Pancreas (tissue), 10 donors: ENCODE measurements at regions not wholly inside any gene's neighbourhood (a gene's known extent, or its start where the extent isn't known, plus 50 kb on each side); places are given as distances from the start of the nearest gene placed in this dataset.

Source experiments
- ATAC-seq, 4 donors: fragments of 200-7000 bp; cut with Tn5 transposase; one replicate each; pipeline versions ENCODE4 v1.8.0 to v1.9.1; 2020; ENCODE audit warnings: mild to moderate bottlenecking in 4 of 4, moderate library complexity in 4 of 4
- DNase-seq, 6 donors: peaks; one replicate each; pipeline ENCODE4 v3.0.0-alpha.2; 2020
- FAIRE-seq: peaks from 2 replicates; lab custom pipeline; 2012; peaks lifted over from hg19 to GRCh38; lab: Jason Lieb, UNC
- H3K27ac ChIP-seq, 4 donors: fragments of 200-600 bp; sonication (generic); 1 replicate in 3 of 4; 2 replicates in 1 of 4; pipeline versions ENCODE4 v1.5.0 to v1.8.0; 2020
- H3K27me3 ChIP-seq, 4 donors: fragments of 200-600 bp; one replicate each; pipeline ENCODE4 v1.8.0; 2021
- H3K36me3 ChIP-seq, 3 donors: fragments of 200-600 bp; sonication (generic) in 1 of 3; one replicate each; pipeline versions ENCODE4 v1.5.0 to v1.8.0; 2020 to 2021
- H3K4me1 ChIP-seq, 3 donors: fragments of 200-600 bp; one replicate each; pipeline ENCODE4 v1.8.0; 2021
- H3K4me3 ChIP-seq, 4 donors: fragments of 200-600 bp; sonication (generic) in 2 of 4; one replicate each; pipeline versions ENCODE4 v1.5.0 to v1.8.0; 2020 to 2021
- H3K9me3 ChIP-seq, 4 donors: fragments of 200-600 bp; one replicate each; pipeline ENCODE4 v1.8.0; 2021
- WGBS, 2 donors: extraction: QIAGEN DNeasy Blood & Tissue Kit; methylation state at CpG; one replicate each; pipeline ENCODE4 v1.1.7; 2013; 5-methylcytosine and 5-hydroxymethylcytosine counted together
- intact Hi-C, 3 donors: fragments of 100-400 bp; cut with DNase I; formaldehyde crosslinking; loops; one replicate each; pipeline versions ENCODE4 v1.11.1 to v1.14.2; 2022
- TF ChIP-seq, protein P1 (sequence below), 4 donors: fragments of 200-600 bp; sonication (generic) in 3 of 4; IDR thresholded peaks; one replicate each; pipeline versions ENCODE4 v1.5.0 to v1.8.0; 2021; ENCODE audit warnings: antibody characterized with exemption in 4 of 4
- donor health status: healthy with polysubstance abuse.
- donor health status: DM: no; HTN: no; CAD: no; lungs with moderate emphysema.
- donor health status: DM: no; HTN: no; CAD: no.
- donor health status: control.
- donor health status: control.
- donor health status: Bipolar disorder and iron deficiency.
- donor health status: DM: yes; HTN: yes; CAD: no.
- donor health status: DM: no; HTN: no; CAD: no.
- donor health status: DM: no; HTN: no; CAD: no.
- donor health status: DM: yes; HTN: yes; CAD: no.

DNA sequence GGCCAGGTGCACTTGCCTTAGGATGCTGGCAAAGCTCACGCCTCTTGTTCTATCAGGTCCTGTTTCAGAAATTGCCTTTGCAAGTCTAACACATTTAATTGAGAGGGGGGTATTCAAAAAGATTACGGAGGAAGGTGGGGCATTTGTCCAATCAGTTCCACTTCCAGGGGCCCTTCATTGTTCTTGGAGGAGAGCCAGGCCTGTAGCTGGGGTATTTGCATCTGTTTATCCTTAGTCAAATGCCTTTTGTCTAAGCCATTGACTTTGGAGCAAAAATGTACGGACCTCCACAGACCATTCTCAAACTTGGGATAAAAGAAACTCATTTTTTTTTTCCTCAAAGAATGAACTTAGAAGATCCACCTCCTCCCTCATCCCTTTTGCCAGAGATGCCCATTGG, 582.0 kb downstream of the BCL11B start:
- no peak overlapping the region for H3K27ac ChIP-seq
- ATAC-seq, result no peak
- H3K36me3 ChIP-seq, result no peaks in the 10 kb centered on the region
- TF ChIP-seq, protein P1, sequence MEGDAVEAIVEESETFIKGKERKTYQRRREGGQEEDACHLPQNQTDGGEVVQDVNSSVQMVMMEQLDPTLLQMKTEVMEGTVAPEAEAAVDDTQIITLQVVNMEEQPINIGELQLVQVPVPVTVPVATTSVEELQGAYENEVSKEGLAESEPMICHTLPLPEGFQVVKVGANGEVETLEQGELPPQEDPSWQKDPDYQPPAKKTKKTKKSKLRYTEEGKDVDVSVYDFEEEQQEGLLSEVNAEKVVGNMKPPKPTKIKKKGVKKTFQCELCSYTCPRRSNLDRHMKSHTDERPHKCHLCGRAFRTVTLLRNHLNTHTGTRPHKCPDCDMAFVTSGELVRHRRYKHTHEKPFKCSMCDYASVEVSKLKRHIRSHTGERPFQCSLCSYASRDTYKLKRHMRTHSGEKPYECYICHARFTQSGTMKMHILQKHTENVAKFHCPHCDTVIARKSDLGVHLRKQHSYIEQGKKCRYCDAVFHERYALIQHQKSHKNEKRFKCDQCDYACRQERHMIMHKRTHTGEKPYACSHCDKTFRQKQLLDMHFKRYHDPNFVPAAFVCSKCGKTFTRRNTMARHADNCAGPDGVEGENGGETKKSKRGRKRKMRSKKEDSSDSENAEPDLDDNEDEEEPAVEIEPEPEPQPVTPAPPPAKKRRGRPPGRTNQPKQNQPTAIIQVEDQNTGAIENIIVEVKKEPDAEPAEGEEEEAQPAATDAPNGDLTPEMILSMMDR (IDR thresholded peaks at IDR 0.05), result no peak
- WGBS, 2 donors, result 56 to 68% methylated on average over 3 of the region's 3 CpGs
- no peaks in the 10 kb centered on the region for H3K27me3 ChIP-seq
- FAIRE-seq, result no peak
- H3K9me3 ChIP-seq, result no peaks in the 10 kb centered on the region
- no peak for DNase-seq
- intact Hi-C loops, result no loop called here
- H3K4me1 ChIP-seq, result no peaks in the 10 kb centered on the region
- H3K4me3 ChIP-seq, result no peak overlapping the region

DNA sequence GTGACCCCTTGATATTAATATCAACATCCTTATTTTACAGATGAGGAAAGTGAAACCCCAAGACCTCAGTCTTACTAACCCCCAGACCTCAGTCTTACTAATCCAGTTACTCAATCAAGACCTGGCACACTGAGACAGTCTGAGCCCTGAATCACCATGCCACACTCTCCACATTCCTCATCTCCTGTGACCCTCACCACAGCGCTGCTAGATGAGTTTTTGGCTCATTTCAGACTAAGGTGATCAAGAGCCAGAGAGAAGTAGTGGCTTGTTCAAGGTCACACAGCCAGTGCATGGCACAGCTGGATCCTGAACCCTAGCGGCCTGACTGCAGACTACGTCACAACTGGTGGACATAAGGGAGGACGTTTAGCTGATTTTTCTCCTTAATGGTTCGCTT, 579.2 kb downstream of the BCL11B start:
- TF ChIP-seq, protein P1 (IDR thresholded peaks at IDR 0.05), result no peak
- intact Hi-C loops, result no loop called here
- FAIRE-seq, result no peak
- Histone ChIP-seq H3K4me1 (no peaks in the 10 kb centered on the region), H3K36me3 (no peaks in the 10 kb centered on the region), H3K9me3 (no peaks in the 10 kb centered on the region), H3K4me3 (no peak overlapping the region), H3K27me3 (no peaks in the 10 kb centered on the region), H3K27ac (no peak overlapping the region)
- ATAC-seq, result no peak
- no peak for DNase-seq
- WGBS, 2 donors, result 34 to 51% methylated on average over 5 of the region's 5 CpGs

DNA sequence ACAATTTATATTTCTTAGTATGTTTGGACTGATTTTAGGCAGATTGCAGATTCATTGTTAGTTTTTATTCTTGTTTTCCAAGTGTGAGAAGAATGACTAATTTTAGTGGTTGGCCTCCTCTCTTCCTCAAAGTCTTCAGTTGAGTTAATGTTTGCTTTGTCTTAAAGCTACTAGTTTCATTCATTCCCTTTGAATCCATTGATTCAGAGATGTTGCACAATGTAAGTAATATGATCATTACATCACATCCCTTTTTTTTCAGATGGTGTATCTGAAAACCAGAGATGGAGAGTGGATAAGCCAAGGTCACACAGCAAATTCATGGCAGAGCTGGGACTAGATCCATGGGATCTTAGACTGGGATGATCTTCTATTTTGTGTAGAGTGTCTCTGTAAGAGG, 577.5 kb downstream of the BCL11B start:
- no peak overlapping the region for H3K27ac ChIP-seq
- H3K4me3 ChIP-seq, result no peak overlapping the region
- intact Hi-C loops, result no loop called here
- H3K4me1 ChIP-seq, result no peaks in the 10 kb centered on the region
- FAIRE-seq (no peak), DNase-seq (no peak), ATAC-seq (no peak)
- H3K27me3 ChIP-seq, result no peaks in the 10 kb centered on the region
- H3K36me3 ChIP-seq, result no peaks in the 10 kb centered on the region
- H3K9me3 ChIP-seq, result no peaks in the 10 kb centered on the region
- TF ChIP-seq, protein P1 (IDR thresholded peaks at IDR 0.05), result no peak

DNA sequence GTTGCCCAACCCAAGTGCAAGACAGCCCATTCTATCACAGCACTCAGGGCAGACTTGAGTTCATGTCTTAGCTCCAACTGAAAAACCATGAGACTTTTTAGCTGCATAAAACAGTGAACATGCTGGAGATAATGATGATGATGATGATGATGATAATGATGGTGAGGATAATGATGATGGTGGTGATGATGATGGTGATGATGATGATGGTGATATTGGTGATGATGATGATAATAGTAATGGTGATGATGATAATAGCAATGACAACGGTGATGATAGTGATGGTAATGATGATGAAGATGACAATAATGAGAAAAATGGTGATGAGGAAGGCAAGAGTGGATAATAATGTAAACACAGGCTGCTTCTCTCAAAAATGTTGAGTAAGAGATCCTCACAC, 576.2 kb downstream of the BCL11B start:
- WGBS, 2 donors, result 73 to 76% methylated on average over 1 of the region's 1 CpG
- intact Hi-C loops, result no loop called here
- H3K4me3 ChIP-seq, result no peak overlapping the region
- FAIRE-seq (no peak), DNase-seq (no peak), ATAC-seq (no peak)
- no peaks in the 10 kb centered on the region for H3K9me3 ChIP-seq
- TF ChIP-seq, protein P1 (IDR thresholded peaks at IDR 0.05), result no peak
- H3K36me3 ChIP-seq, result no peaks in the 10 kb centered on the region
- H3K4me1 ChIP-seq, result no peaks in the 10 kb centered on the region
- H3K27ac ChIP-seq, result no peak overlapping the region
- H3K27me3 ChIP-seq, result no peaks in the 10 kb centered on the region

DNA sequence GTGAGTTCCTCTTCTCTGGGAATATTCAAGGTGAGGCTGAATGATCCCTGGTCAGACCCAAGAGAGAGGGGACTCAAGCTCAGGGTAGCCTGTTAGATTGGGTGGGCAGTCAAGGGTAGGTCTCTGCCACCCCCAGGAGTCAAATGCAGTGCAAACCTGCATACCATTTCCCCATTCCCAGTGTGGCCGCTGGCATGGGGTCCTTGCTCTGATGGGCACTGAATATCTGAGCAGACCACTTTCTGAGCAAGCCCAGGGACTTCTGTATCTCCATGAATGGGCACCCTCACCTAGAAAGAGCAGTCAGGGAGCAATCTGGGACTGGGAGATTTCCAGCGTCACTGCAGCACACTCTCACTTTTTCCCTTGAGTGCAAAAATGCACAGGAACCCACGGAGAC, 573.7 kb downstream of the BCL11B start:
- intact Hi-C loops, result no loop called here
- H3K4me3 ChIP-seq, result no peak overlapping the region
- no peaks in the 10 kb centered on the region for H3K9me3 ChIP-seq
- ATAC-seq (no peak), FAIRE-seq (no peak), DNase-seq (no peak)
- TF ChIP-seq, protein P1 (IDR thresholded peaks at IDR 0.05), result no peak
- WGBS, 2 donors, result 65 to 69% methylated on average over 3 of the region's 3 CpGs
- H3K27me3 ChIP-seq, result no peaks in the 10 kb centered on the region
- no peak overlapping the region for H3K27ac ChIP-seq
- no peaks in the 10 kb centered on the region for H3K36me3 ChIP-seq
- no peaks in the 10 kb centered on the region for H3K4me1 ChIP-seq
